GM21528 (cell line): ENCODE measurements at regions not wholly inside any gene's neighbourhood (a gene's known extent, or its start where the extent isn't known, plus 50 kb on each side); places are given as distances from the start of the nearest gene placed in this dataset.

Experiments
- ATAC-seq: cut with Tn5 transposase; IDR thresholded peaks from one replicate; pipeline ENCODE4 v1.9.1; 2021; ENCODE audit warnings: mild to moderate bottlenecking, moderate library complexity; ENCODE audit not compliant: unreplicated experiment, low FRiP score

DNA sequence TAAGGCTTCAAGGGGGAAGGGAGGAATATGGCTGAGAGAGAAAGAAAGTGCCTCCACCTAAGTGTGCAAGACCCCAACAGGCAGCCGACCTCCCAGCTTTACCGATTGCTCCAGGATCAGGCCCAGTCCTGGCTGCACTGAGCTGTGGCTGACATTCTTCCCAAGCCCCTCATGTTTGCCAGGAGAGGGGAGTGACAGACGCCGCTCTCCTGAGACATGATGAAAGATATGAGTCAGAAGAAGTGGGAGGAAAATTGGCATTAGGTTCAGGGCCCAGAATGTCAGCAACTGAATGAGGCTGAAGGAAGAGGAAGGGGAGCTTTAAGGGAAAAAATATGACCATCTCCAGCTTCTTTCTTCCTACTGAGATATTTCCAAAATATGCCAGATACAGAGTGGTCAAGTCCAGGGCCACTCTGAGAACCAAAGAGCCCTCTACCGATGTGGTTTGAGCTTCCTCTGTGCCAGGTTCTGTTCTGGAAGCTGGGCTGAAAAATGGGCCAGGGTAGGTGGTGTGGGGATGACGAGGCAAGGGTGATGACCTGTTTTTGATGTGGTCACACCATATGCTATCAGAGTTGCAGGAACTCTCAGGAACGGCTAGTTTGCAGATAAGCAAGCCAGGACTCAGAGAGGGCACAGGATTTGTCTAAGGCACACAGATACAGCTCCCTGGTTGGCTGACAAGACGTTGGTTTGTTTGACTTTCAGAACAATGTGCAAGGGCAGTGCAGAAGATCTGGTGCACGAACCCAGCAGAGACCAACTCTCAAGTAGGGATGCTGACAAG lies 176.7 kb downstream of the SOX9 start:
- ATAC-seq, result no peak

- no peak for ATAC-seq
These were observed 178.3 kb downstream of the SOX9 start for GRCh38 chr17:72299100-72299499.

DNA sequence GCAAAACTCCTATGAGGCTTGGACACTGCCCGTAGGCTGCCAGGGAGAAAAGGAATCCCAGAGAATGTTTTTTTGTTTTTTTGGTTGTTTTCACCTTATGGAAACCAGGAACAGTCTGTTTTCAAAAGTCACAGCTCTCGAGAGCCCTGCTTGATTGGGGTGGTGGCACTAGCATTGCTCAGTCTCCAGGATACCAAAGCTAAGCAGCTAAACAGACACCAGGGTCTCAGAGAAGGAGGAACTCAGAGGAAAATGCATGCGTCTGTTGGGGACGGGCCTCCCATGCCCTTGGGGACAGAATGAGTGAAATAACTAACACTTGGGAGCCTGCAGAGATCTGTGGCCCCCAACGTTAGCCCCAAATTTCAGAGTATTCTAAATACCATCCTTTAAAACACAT lies 178.8 kb downstream of the SOX9 start:
- no peak for ATAC-seq

- ATAC-seq, result no peak
These were observed 181.1 kb downstream of the SOX9 start for GRCh38 chr17:72301887-72302286.

DNA sequence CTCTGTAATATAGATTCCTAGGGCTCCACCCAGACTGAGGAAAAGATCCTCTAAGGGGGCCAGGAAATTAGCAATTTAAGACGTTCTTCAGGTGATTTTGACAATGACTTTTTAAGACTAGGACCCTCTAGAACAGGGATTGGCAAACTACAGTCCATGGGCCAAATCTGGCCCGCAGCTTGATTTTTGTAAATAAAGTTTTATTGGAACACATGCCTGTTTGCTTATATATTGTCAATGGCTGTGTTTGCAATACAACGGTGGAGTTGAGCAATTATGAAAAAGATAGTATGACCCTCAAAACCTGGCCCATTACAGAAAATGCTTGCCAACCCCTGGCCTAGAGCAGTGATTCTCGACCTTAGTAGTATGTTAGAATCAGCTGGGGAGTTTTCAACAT lies 181.9 kb downstream of the SOX9 start:
- no peak for ATAC-seq

DNA sequence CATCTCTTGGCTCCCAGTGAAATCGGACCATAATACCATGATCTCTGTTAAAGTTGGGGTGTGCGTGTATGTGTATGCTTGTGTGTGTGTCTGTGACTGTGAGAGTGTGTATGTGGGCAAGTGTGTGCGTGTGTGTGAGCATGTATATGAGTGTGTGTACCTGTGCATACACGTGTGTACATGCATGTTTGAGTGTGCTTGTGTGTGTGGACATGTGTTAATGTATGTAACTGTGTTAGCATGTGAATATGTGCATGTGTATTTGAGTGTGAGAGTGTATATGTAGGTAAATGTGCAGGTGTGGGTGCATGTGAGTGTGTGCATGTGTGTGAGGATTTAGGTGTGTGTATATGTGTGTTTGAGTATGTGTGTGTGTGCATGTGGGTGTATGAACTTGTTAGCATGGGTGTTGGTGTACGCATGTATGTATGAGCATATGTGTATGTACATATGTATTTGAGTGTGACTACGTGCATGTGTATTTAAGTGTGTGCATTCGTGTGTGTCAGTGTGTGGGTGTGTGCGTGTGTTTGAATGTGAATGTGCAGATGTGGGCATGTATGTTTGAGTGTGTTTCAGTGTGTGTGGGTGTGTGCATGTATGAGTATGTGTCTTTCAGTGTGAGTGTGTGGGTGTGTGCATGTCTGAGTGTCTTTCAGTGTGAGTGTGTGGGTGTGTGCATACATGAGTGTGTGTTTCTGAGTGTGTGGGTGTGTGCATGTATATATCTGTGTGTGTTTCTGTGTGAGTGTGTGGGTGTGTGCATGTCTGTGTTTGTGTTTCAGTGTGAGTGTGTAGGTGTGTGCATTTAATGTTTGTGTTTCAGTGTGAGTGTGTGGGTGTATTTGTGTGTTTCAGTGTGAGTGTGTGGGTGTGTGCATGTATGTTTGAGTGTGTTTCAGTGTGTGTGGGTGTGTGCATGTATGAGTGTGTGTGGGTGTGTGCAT lies 183.2 kb downstream of the SOX9 start:
- ATAC-seq, result no peak

DNA sequence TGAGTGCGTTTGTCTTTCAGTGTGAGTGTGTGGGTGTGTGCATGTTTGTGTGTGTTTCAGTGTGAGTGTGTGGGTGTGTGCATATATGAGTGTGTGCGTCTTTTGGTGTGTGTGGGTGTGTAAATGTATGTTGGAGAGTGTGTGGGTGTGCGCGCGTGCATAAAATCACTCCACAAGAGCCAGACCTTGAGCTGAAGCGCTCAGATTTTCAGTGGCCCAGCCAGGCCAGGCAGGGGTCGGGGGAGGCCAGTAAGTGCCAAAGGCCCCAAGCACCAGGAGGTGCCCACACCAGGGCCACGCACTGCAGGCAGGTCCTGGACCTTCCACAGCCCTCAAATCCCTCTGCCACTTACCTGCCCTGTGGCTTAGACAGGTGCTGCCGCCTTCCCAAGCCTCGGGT lies 184.0 kb downstream of the SOX9 start:
- ATAC-seq, result no peak

GRCh38 chr17:72305472-72305871 lies 184.7 kb downstream of the SOX9 start:
- ATAC-seq, result no peak

GRCh38 chr17:72306037-72306436 lies 185.2 kb downstream of the SOX9 start:
- no peak for ATAC-seq

GRCh38 chr17:72307836-72308235 lies 187.0 kb downstream of the SOX9 start:
- no peak for ATAC-seq

- no peak for ATAC-seq
These were observed 188.0 kb downstream of the SOX9 start for GRCh38 chr17:72308744-72309385.

DNA sequence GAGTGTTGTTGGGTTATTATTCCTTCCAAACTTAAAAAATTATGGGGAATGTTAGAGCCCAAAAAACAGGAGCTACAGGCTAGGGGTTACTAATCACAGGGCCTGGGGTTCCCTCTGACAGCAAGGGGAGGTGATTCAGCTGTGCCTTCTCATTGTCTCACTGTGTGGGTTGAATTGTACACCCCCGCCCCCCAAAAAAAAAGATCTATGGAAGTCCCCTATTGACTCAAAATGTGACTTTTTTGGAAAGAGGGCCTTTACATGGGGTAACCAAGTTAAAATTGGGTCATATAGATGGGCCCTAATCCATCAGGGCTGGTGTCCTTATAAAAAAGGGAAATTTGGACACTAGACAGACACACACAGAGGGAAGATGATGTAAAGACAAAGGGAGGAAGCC lies 190.2 kb downstream of the SOX9 start:
- no peak for ATAC-seq

GRCh38 chr17:72315122-72315913 lies 194.5 kb downstream of the SOX9 start:
- ATAC-seq, result no peak

GRCh38 chr17:72318131-72318530 lies 197.3 kb downstream of the SOX9 start:
- no peak for ATAC-seq

GRCh38 chr17:72321896-72322295 lies 201.1 kb downstream of the SOX9 start:
- ATAC-seq, result no peak

GRCh38 chr17:72332367-72332766 lies 211.5 kb downstream of the SOX9 start:
- ATAC-seq, result no peak

- ATAC-seq, result no peak
These were observed 212.8 kb downstream of the SOX9 start for GRCh38 chr17:72333570-72333969.

DNA sequence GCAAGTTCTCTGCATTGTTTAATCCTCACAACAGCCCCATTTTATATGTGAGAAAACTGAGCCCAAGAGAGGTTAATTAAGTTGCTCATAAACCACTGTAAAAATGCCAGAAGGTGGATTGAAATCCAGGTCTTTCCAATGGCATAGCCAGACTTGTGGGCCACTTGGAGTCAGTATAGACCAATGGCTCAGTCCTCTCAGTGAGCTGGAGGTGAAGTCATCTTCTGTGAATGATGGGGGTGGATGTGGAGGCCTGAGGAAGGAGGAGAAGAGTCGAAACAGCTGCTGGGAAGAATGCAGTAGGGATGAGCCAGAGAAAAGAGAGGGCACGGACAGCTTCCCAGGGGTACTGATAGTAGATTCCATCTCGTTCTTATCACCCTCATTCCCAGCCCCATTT lies 213.4 kb downstream of the SOX9 start:
- ATAC-seq, result no peak

- no peak for ATAC-seq
These were observed 215.4 kb downstream of the SOX9 start for GRCh38 chr17:72336026-72336803.

DNA sequence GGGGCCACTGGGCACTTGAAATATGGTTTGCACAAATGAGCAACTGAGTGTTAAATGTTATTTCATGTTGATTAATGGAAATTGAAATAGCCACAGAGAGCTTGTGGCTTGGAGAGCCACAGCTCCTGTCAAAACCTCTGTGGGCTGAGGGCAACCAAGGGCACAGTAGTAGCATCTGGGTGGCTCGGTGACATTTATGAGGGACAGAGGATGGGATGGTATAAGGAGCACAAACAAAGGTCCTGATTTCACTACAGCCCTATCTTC lies 215.9 kb downstream of the SOX9 start:
- no peak for ATAC-seq
